ENCODE measurements at regions not wholly inside any gene's neighbourhood (a gene's known extent, or its start where the extent isn't known, plus 50 kb on each side); places are given as distances from the start of the nearest gene placed in this dataset.
"Not testable (repeated sequence)": the region's sequence is repeated elsewhere in the genome, so short reads cannot be mapped to it uniquely, and the experiment has no call there.

GRCh38 chr12:131214936-131215335, 261.2 kb downstream of the ADGRD1 start:
- not testable (repeated sequence) for DNase-seq

GRCh38 chr12:131216587-131216986, 262.9 kb downstream of the ADGRD1 start:
- DNase-seq = not testable (repeated sequence)

- no peak for DNase-seq
Observed at GRCh38 chr12:131217024-131217586, 263.4 kb downstream of the ADGRD1 start.

- DNase-seq = no peak
Observed at GRCh38 chr12:131218026-131218922, 264.6 kb downstream of the ADGRD1 start.

GRCh38 chr12:131218923-131219669, 265.4 kb downstream of the ADGRD1 start:
- DNase-seq = no peak

GRCh38 chr12:131219670-131220330, 266.1 kb downstream of the ADGRD1 start:
- DNase-seq = no peak

- DNase-seq = no peak
Observed at GRCh38 chr12:131220331-131220685, 266.6 kb downstream of the ADGRD1 start.

GRCh38 chr12:131221061-131221956, 267.6 kb downstream of the ADGRD1 start:
- DNase-seq = no peak

GRCh38 chr12:131221957-131222328, 268.2 kb downstream of the ADGRD1 start:
- DNase-seq = no peak

- DNase-seq = no peak
Observed at GRCh38 chr12:131222329-131223139, 268.8 kb downstream of the ADGRD1 start.

GRCh38 chr12:131223171-131223761, 269.6 kb downstream of the ADGRD1 start:
- no peak for DNase-seq

- no peak for DNase-seq
Observed at GRCh38 chr12:131223791-131224225, 270.1 kb downstream of the ADGRD1 start.

- DNase-seq = not testable (repeated sequence)
Observed at GRCh38 chr12:131224226-131225065, 270.7 kb downstream of the ADGRD1 start.

- DNase-seq = not testable (repeated sequence)
Observed at GRCh38 chr12:131225066-131225380, 271.3 kb downstream of the ADGRD1 start.

- DNase-seq = no peak
Observed at GRCh38 chr12:131226345-131227265, 272.9 kb downstream of the ADGRD1 start.

- DNase-seq = not testable (repeated sequence)
Observed at GRCh38 chr12:131227641-131228040, 273.9 kb downstream of the ADGRD1 start.

GRCh38 chr12:131229079-131229425, 275.3 kb downstream of the ADGRD1 start:
- DNase-seq = not testable (repeated sequence)

- DNase-seq = no peak
Observed at GRCh38 chr12:131229426-131230339, 276.0 kb downstream of the ADGRD1 start.

Data from central memory CD4-positive, alpha-beta T cell (primary cell).